GM19438 (cell line): ENCODE measurements at regions not wholly inside any gene's neighbourhood (a gene's known extent, or its start where the extent isn't known, plus 50 kb on each side); places are given as distances from the start of the nearest gene placed in this dataset.
A peak's percentile ranks its signal among the peaks of the same experiment; 100 is the strongest.
"Not testable (repeated sequence)": the region's sequence is repeated elsewhere in the genome, so short reads cannot be mapped to it uniquely, and the experiment has no call there.

Experiments used
- ATAC-seq: cut with Tn5 transposase; IDR thresholded peaks from one replicate; pipeline ENCODE4 v1.9.1; 2021; ENCODE audit warnings: low read depth; ENCODE audit not compliant: unreplicated experiment

GRCh38 chr9:15047028-15047551, 136.9 kb upstream of the FREM1 start:
- ATAC-seq, result no peak

DNA sequence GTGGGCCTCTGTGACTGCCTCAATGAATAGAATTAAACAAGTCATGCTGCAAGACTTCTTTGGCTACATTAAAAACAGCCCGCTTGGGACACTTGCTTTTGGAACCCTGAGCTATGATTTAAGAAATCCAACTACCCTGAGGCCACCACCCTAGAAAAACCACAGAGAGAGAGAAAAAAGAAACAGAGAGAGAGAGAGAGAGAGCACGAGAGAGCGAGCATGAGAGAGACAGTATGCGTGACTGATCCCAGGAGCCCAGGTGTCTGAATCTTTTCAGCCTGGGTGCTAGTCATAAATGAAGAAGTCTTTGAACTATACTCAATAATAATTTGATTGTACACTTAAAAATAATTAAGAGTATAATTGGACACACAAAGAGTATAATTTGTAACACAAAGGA, 123.1 kb upstream of the FREM1 start:
- ATAC-seq, result no peak

GRCh38 chr9:15032860-15033259, 122.6 kb upstream of the FREM1 start:
- ATAC-seq, result no peak

- ATAC-seq, result no peak
Observed at GRCh38 chr9:15021146-15021545, 110.9 kb upstream of the FREM1 start.

DNA sequence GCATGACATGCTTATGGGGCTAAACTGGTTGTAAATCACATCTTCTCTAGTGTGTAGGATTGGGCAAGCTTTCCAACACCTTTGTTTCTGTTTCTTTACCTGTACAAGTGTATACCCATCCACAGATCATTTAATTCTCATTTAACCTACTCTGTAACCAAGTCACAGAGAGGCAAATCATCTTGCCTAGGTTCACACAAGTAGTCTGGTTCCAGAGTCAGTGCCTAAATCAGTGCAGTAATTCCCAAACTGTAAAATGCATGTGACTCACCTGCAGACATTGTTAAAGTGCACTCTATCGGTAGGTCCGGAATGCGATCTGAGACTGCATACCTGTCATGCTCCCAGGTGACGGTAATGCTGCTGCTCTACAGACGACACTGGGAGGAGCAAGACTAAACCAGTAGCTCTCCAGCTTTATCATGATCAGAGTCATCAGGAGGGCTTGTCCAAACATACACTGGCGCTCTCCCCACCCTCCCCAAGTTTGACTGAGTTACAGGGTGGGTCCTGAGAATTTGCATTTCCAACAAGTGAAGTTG, 107.9 kb upstream of the FREM1 start:
- ATAC-seq, result no peak

DNA sequence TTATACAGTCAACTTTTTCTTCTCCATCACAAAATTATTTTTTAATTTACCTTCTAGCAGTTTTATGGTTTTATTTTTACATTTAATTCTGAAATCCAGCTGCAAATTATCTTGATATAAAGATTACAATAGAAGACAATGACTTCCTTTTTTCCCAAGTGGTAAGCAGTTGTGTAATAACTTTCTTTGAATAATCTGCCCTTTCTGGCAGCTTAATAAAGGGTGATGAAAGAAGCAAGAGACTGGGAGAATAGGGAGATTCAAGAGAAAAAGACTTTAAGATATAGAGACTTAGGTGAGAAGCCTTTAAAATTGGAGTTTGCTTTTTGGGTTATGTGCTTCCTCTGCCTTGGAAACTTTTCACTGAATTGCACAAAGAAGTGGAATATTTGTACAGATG, 100.4 kb upstream of the FREM1 start:
- no peak for ATAC-seq

GRCh38 chr9:15007698-15008097, 97.5 kb upstream of the FREM1 start:
- no peak for ATAC-seq

GRCh38 chr9:14994738-14995137, 84.5 kb upstream of the FREM1 start:
- no peak for ATAC-seq

DNA sequence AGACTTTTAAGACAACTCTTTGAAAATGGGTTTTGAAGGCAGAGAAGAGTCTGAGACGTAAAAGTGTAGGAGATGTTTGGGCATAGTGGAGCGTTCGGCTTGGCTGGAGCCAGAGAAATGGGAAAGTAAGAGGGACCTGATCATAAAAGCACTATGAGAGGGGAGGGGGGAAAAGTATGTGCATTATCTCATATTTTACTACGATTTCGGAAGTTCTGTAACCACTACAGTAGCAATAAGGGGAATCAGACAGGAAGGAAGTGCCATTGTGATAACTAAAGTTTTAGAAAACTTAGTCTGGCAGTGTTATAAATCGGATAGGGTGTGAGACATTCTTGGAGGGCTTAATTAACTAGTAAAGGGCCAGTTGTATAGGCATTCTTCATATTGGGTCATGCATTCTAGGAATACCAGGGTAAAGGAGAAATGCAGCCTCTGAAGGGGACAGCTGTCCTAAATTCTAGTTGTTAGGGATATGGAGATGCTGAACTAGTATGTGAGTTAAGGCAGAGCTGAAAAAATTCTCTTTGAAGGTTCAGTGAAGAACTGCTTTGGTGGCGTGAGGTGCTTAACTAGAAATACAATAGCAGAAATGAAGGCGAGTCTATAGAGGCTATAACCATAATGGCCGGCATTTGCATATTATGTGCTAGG, 83.8 kb upstream of the FREM1 start:
- no peak for ATAC-seq

DNA sequence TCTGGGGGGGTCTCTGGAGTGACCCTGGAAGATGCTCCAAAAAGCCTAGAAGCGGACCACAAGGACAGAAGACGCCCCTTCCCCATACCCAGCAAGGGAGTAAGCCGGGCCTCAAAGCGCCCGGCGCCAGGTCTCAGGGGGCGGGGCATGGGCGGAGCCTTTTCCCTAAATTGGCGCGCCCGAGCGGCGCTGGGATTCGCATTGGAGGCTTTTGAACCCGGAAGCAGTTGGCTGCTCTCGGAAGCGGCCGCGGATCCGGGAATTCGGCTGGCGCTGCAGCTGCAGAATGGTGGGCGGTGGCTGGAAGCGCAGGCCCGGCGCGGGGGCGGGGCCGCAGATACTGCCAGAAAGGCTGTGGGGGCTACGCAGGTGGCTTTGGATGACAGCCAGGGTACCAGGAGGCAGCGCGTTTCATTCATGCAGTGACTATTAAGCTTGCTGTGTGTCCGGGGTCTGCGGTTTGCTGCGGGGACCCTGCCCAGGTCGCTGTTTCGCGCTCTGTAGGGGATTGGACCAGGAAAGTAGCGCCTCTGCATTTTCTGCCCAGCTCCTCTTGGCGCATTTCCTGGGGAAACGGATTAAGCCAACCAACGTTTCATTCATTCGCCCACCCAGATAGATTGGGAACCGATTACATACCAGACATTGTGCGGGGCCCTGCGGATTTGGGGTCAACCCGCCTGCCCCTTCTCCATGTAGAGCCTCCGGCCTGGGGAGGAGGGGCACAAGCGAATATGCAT, 83.0 kb upstream of the FREM1 start:
- ATAC-seq, result no peak

GRCh38 chr9:14992516-14992915, 82.3 kb upstream of the FREM1 start:
- no peak for ATAC-seq

DNA sequence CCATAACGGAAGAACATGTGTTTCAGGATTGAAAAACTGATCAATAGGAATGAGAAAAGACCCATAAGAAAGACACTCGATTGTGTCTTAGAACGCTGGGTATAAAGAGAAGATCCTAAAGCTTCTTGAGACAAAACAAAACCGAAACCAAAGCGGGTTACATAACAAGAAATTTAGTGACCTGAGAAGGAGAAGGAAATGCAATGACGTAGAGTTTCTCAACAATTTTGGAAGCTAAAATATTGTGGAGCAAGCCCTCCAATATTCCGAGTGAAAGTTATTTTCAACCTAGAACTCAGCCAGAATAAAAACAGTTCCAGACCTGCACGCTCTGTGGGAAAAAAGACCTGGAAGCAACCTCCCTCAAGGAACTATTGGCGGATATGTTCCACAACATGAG, 81.9 kb upstream of the FREM1 start:
- no peak for ATAC-seq

- ATAC-seq, result not testable (repeated sequence)
Observed at GRCh38 chr9:14990647-14991046, 80.4 kb upstream of the FREM1 start.

DNA sequence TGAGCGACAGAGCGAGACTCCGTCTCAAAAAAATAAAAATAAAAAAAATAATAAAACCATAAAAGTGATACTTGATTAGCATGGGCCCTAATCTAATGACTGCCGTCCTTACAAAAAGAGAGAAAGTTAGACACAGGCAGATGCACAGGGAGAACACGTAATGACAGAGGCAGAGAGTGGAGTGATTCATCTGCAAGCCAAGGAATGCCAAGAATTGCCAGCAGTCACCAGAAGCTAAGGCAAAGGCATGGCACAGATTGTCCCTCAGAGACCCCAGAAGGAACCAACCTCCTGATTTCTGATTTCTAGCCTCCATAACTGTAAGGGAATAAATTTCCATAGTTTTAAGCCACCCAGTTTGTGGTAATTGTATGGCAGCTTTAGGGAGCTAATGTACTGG, 79.6 kb upstream of the FREM1 start:
- ATAC-seq, result no peak

- not testable (repeated sequence) for ATAC-seq
Observed at GRCh38 chr9:14989336-14989735, 79.1 kb upstream of the FREM1 start.

DNA sequence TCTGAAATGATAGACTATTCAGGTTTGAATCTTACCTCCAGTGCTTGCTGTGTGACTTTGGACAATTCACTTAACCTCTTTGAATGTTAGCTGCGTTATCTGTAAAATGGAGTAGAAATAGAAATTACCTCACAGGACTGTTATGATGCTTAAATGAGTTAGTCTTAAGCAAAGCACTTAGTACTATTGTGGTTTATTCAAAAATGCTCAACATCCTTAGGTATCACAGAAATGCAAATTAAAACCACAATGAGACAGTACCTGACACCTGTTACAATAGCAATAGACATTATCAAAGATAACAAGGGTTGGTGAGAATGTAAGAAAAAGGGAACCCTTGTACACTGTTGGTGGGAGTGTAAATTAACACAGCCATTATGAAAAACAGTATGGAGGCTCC, 77.6 kb upstream of the FREM1 start:
- ATAC-seq, result peak; percentile 57

DNA sequence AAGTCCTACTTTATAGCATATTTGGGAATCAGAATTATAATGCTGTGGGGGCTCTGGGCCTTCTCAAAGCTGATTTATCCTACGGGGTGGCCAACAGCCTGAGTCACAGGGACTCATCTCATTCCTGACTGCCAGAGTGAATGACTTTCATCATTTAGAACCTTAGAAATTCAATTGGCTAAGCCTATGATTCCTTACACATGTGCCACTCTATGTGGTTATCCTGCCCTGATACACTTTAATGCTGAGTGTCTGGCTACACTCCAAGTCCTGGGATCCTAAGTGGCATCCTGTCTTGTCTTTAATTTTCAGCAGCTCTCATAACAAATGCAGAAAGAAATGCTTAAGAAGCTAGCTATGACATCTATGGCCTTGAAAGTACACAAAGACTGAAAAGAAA, 75.2 kb upstream of the FREM1 start:
- no peak for ATAC-seq

DNA sequence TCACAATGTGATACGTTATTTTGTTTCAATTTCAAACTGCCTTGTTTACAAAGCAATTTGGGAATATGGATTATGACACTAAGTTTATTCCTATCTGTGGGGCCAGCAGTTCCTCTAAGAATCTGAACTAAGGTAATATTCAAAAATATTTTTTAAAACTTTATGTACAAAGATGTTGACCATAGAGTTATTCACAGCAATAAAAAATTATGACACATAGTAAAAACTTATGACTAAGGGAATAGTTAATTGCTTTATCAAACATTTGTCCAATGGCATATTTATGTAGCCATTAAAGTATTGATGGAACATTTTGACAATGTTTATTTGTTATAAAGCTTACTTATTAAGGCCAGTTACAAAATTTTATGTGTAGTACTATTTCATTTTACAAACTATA, 73.4 kb upstream of the FREM1 start:
- no peak for ATAC-seq

- no peak for ATAC-seq
Observed at GRCh38 chr9:14981291-14981950, 71.2 kb upstream of the FREM1 start.

- no peak for ATAC-seq
Observed at GRCh38 chr9:14978022-14979000, 68.1 kb upstream of the FREM1 start.
